ENCODE measurements at regions not wholly inside any gene's neighbourhood (a gene's known extent, or its start where the extent isn't known, plus 50 kb on each side); places are given as distances from the start of the nearest gene placed in this dataset.

GRCh38 chr10:113414543-113414942 lies 138.3 kb upstream of the HABP2 start:
- peaks cover 2% of the 10 kb centered on the region for H3K9me3 ChIP-seq (ENCODE audit: low read length)
- no peak overlapping the region for H3K9ac ChIP-seq (ENCODE audit: low read length)
- H3K9me2 ChIP-seq (ENCODE audit: insufficient read depth, low read length): no peaks in the 10 kb centered on the region

GRCh38 chr10:113415246-113415645 lies 137.6 kb upstream of the HABP2 start:
- no peak overlapping the region for H3K27ac ChIP-seq (ENCODE audit: low read length)
- no peak overlapping the region for H3K4me2 ChIP-seq (ENCODE audit: low read length)
- no peaks in the 10 kb centered on the region for H3K79me2 ChIP-seq (replicated peaks; ENCODE audit: insufficient read depth, low read length)
- H3K27me3 ChIP-seq (ENCODE audit: insufficient read depth, low read depth, low read length): no peaks in the 10 kb centered on the region
- no peaks in the 10 kb centered on the region for H3K36me3 ChIP-seq (ENCODE audit: insufficient read depth, low read length)
- no peak overlapping the region for H2AFZ ChIP-seq (ENCODE audit: low read depth, low read length)
- H3K9ac ChIP-seq (ENCODE audit: low read length): no peak overlapping the region
- H4K20me1 ChIP-seq (ENCODE audit: insufficient read depth): no peaks in the 10 kb centered on the region
- peaks cover 2% of the 10 kb centered on the region for H3K9me3 ChIP-seq (ENCODE audit: low read length)
- H3K9me2 ChIP-seq (ENCODE audit: insufficient read depth, low read length): no peaks in the 10 kb centered on the region
- H3F3A ChIP-seq (ENCODE audit: insufficient read depth, low read length, poor library complexity, severe bottlenecking): no peaks in the 10 kb centered on the region
- no peak overlapping the region for H3K4me3 ChIP-seq (ENCODE audit: low read length)
- no peak for TF ChIP-seq EP300 (conservative IDR thresholded peaks at IDR 0.05; ENCODE audit: poor library complexity, severe bottlenecking)
- TF ChIP-seq SMC3 (conservative IDR thresholded peaks at IDR 0.05; ENCODE audit: poor library complexity): no peak
- no peak for TF ChIP-seq REST (IDR thresholded peaks at IDR 0.05; ENCODE audit: borderline replicate concordance)
- TF ChIP-seq MXI1 (conservative IDR thresholded peaks at IDR 0.05; ENCODE audit: poor library complexity, severe bottlenecking): no peak
- TF ChIP-seq POLR2AphosphoS5 (IDR thresholded peaks at IDR 0.05): no peak
- no peak for TF ChIP-seq RAD21 (conservative IDR thresholded peaks at IDR 0.05)
- TF ChIP-seq TAF1 (IDR thresholded peaks at IDR 0.05; ENCODE audit: low read depth): no peak
- no peak for TF ChIP-seq EZH2 (IDR thresholded peaks at IDR 0.05; ENCODE audit: borderline replicate concordance, insufficient read depth, low read length, poor library complexity, severe bottlenecking)

More at GRCh38 chr10:113414543-113414942, 138.3 kb upstream of the HABP2 start:
- no peaks in the 10 kb centered on the region for H3F3A ChIP-seq (ENCODE audit: insufficient read depth, low read length, poor library complexity, severe bottlenecking)
- TF ChIP-seq SMC3 (conservative IDR thresholded peaks at IDR 0.05; ENCODE audit: poor library complexity): no peak
- no peak for TF ChIP-seq MXI1 (conservative IDR thresholded peaks at IDR 0.05; ENCODE audit: poor library complexity, severe bottlenecking)
- no peak for TF ChIP-seq EP300 (conservative IDR thresholded peaks at IDR 0.05; ENCODE audit: poor library complexity, severe bottlenecking)
- no peak for TF ChIP-seq TAF1 (IDR thresholded peaks at IDR 0.05; ENCODE audit: low read depth)
- TF ChIP-seq REST (IDR thresholded peaks at IDR 0.05; ENCODE audit: borderline replicate concordance): no peak
- TF ChIP-seq EZH2 (IDR thresholded peaks at IDR 0.05; ENCODE audit: borderline replicate concordance, insufficient read depth, low read length, poor library complexity, severe bottlenecking): no peak
- no peak for TF ChIP-seq RAD21 (conservative IDR thresholded peaks at IDR 0.05)
- no peak for TF ChIP-seq POLR2AphosphoS5 (IDR thresholded peaks at IDR 0.05)
- TF ChIP-seq CTCF (IDR thresholded peaks at IDR 0.05; ENCODE audit: poor library complexity, severe bottlenecking): no peak
- no peaks in the 10 kb centered on the region for H3K27me3 ChIP-seq (ENCODE audit: insufficient read depth, low read depth, low read length)
- H2AFZ ChIP-seq (ENCODE audit: low read depth, low read length): no peak overlapping the region
- no peaks in the 10 kb centered on the region for H3K36me3 ChIP-seq (ENCODE audit: insufficient read depth, low read length)
- H4K20me1 ChIP-seq (ENCODE audit: insufficient read depth): no peaks in the 10 kb centered on the region
- no peak overlapping the region for H3K4me2 ChIP-seq (ENCODE audit: low read length)
- no peak overlapping the region for H3K27ac ChIP-seq (ENCODE audit: low read length)
- no peaks in the 10 kb centered on the region for H3K79me2 ChIP-seq (replicated peaks; ENCODE audit: insufficient read depth, low read length)
- no peak overlapping the region for H3K4me3 ChIP-seq (ENCODE audit: low read length)
